Tibial nerve (tissue), 3 donors: ENCODE measurements at regions not wholly inside any gene's neighbourhood (a gene's known extent, or its start where the extent isn't known, plus 50 kb on each side); places are given as distances from the start of the nearest gene placed in this dataset.

Source experiments
- POLR2A ChIP-seq, 2 donors: fragments of 450-650 bp; IDR thresholded peaks; one replicate each; pipeline ENCODE4 v1.6.1; 2017; ENCODE audit warnings: antibody characterized with exemption in 2 of 2, mild to moderate bottlenecking in 2 of 2, moderate library complexity in 2 of 2
- TF ChIP-seq, protein P1 (sequence below), 5 experiments: fragments of 200-600 bp in 3 of 5; fragments of 450-650 bp in 2 of 5; sonication (generic) in 3 of 5; IDR thresholded peaks; one replicate each; pipeline ENCODE4 v1.5.1; 2016 to 2019; ENCODE audit warnings: antibody characterized with exemption in 5 of 5, mild to moderate bottlenecking in 3 of 5, moderate library complexity in 2 of 5

DNA sequence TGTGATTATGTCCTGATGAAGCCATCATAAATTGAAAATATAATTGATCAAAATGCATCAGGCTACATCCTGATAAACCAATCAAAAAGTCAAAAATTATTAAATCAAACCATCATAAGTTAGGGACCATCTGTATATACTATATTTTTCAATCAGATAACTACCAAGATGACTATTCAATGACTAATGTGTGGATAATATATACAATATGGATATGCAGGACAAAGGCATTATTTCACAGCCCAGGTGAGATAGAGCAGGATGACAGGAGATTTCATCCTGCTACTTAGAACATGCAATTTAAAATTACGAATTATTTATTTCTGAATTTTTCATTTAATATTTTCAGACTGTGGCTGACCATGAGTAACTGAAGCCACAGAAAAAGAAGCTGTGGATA, 137.3 kb upstream of the GNAI1 start:
- TF ChIP-seq, protein P1, sequence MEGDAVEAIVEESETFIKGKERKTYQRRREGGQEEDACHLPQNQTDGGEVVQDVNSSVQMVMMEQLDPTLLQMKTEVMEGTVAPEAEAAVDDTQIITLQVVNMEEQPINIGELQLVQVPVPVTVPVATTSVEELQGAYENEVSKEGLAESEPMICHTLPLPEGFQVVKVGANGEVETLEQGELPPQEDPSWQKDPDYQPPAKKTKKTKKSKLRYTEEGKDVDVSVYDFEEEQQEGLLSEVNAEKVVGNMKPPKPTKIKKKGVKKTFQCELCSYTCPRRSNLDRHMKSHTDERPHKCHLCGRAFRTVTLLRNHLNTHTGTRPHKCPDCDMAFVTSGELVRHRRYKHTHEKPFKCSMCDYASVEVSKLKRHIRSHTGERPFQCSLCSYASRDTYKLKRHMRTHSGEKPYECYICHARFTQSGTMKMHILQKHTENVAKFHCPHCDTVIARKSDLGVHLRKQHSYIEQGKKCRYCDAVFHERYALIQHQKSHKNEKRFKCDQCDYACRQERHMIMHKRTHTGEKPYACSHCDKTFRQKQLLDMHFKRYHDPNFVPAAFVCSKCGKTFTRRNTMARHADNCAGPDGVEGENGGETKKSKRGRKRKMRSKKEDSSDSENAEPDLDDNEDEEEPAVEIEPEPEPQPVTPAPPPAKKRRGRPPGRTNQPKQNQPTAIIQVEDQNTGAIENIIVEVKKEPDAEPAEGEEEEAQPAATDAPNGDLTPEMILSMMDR (IDR thresholded peaks at IDR 0.05), result no peak
- TF ChIP-seq POLR2A (IDR thresholded peaks at IDR 0.05), result no peak
